ENCODE measurements at regions not wholly inside any gene's neighbourhood (a gene's known extent, or its start where the extent isn't known, plus 50 kb on each side); places are given as distances from the start of the nearest gene placed in this dataset.
"Not testable (repeated sequence)": the region's sequence is repeated elsewhere in the genome, so short reads cannot be mapped to it uniquely, and the experiment has no call there.

DNA sequence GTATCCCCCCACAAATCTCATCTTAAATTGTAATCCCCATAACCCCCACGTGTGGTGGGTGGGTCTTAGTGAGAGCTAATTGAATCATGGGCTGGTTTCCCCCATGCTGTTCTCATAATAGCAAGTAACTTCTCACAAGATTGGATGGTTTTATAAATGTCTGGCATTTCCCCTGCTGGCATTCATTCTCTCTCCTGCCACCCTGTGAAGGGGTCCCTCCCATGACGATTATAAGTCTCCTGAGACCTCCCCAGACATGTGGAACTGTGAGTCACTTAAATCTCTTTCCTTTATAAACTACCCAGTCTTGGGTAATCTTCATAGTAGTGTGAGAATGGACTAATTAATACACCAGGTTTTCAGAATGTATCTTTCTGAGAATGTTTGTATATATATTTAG lies 1159.4 kb downstream of the FAM181B start:
- FAIRE-seq (no peak), DNase-seq (ENCODE audit: insufficient read length) (no peak)
- TF ChIP-seq TAF1 (IDR thresholded peaks at IDR 0.05; ENCODE audit: borderline replicate concordance, low read depth, low read length): no peak
- no peak for TF ChIP-seq POLR2AphosphoS5 (IDR thresholded peaks at IDR 0.05; ENCODE audit: low read depth, low read length)
- no peak for TF ChIP-seq POLR2A (IDR thresholded peaks at IDR 0.05; ENCODE audit: low read depth, low read length)

DNA sequence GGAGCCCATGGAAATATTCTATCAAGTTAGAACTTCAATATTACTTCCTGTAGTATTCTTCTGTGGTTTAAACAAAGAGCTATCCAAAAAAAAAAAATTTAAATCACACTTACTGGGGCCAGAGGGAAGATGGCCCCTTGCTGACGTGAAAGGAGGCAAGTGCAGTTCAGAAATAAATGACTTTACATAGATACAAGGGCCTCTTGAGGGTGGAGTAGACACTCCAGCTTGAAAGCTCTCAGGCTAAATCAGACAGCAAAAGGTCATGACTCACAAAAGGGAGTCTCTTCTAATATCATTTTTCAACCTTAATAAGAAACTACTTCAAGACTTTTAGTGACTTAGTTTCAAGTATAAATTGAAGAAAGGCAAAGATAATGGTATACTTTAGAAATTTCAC lies 1160.3 kb downstream of the FAM181B start:
- DNase-seq (ENCODE audit: insufficient read length): no peak
- TF ChIP-seq POLR2A (IDR thresholded peaks at IDR 0.05; ENCODE audit: low read depth, low read length) (no peak), POLR2AphosphoS5 (IDR thresholded peaks at IDR 0.05; ENCODE audit: low read depth, low read length) (no peak), TAF1 (IDR thresholded peaks at IDR 0.05; ENCODE audit: borderline replicate concordance, low read depth, low read length) (no peak)
- FAIRE-seq: no peak

DNA sequence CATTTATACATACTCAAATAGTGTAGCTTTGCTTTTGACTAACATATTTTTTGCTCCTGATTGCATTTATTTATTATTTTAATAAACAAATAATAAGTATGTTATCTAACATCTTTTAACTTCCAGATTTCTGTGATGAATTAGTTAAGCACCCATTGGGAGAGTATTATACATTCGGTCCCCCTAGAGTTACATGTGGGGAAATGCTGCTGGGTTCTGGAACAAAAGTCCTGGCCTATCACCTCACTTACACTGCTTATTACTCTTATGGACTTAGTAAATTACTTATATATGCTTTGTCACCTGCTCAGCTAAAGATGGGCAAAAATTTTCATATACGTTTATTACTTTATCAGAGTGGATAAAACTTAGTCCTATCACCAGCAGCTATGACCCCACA lies 1163.0 kb downstream of the FAM181B start:
- TF ChIP-seq POLR2A (IDR thresholded peaks at IDR 0.05; ENCODE audit: low read depth, low read length) (no peak), POLR2AphosphoS5 (IDR thresholded peaks at IDR 0.05; ENCODE audit: low read depth, low read length) (no peak), TAF1 (IDR thresholded peaks at IDR 0.05; ENCODE audit: borderline replicate concordance, low read depth, low read length) (no peak)
- no peak for DNase-seq (ENCODE audit: insufficient read length)
- FAIRE-seq: no peak

DNA sequence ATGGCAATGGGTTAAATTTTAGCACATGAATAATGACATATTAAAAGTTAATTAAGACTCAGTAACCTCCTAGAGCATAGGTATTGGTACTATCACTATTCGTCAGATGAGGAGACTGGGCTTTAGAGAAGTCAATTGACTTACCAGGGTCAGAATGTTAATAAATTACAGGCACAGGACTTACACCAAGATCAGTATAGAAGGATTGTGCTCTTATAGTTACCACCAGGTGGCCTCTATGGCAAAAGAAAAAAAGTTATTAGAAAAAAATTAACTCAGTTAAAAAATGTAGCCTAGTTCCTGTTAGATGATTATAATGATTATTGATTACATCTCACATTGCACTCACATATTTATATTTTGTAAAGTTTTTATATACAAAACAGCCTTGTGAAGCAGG lies 1163.7 kb downstream of the FAM181B start:
- TF ChIP-seq POLR2A (IDR thresholded peaks at IDR 0.05; ENCODE audit: low read depth, low read length) (no peak), POLR2AphosphoS5 (IDR thresholded peaks at IDR 0.05; ENCODE audit: low read depth, low read length) (no peak), TAF1 (IDR thresholded peaks at IDR 0.05; ENCODE audit: borderline replicate concordance, low read depth, low read length) (no peak)
- FAIRE-seq (no peak), DNase-seq (ENCODE audit: insufficient read length) (no peak)

DNA sequence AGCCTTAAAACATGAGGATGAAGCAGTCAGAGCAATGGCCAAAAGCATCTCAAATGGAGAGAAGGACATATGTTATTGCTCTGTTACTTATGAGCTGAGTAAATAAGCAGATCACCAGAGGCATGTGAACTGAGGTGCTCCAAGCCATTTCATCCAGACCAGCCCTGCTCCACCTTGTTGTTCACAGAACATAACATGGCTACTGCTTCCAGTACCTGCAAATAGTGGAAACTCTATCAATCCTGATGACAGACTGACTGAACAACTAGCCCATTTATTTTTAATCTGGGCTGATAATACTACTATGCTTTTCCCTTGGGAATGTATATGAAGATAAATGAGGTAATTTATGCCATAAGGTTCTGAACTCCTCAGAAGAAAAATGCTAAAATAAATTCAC lies 1164.7 kb downstream of the FAM181B start:
- no peak for FAIRE-seq
- no peak for DNase-seq (ENCODE audit: insufficient read length)
- no peak for TF ChIP-seq TAF1 (IDR thresholded peaks at IDR 0.05; ENCODE audit: borderline replicate concordance, low read depth, low read length)
- TF ChIP-seq POLR2A (IDR thresholded peaks at IDR 0.05; ENCODE audit: low read depth, low read length): no peak
- no peak for TF ChIP-seq POLR2AphosphoS5 (IDR thresholded peaks at IDR 0.05; ENCODE audit: low read depth, low read length)

DNA sequence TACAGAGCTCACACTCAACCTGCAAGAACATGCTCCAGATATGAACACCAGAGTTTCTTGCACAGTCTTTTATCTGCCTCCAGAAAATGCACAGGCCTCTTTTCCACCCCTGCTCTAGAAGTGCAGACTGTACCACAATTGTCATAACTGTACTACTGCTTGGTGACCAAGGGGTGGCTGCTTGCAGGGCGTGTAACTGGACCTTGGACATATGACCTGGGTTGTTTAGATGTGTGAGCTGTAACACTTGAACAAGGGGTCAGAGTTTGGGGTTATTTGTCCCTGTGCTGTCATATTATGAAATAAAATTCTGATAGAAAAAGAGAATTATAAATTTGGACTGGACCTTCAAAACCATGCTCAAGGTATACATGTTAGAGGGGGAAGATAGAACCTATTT lies 1185.5 kb downstream of the FAM181B start:
- DNase-seq (ENCODE audit: insufficient read length) (no peak), FAIRE-seq (no peak)
- TF ChIP-seq POLR2A (IDR thresholded peaks at IDR 0.05; ENCODE audit: low read depth, low read length): no peak
- TF ChIP-seq TAF1 (IDR thresholded peaks at IDR 0.05; ENCODE audit: borderline replicate concordance, low read depth, low read length): no peak
- no peak for TF ChIP-seq POLR2AphosphoS5 (IDR thresholded peaks at IDR 0.05; ENCODE audit: low read depth, low read length)

DNA sequence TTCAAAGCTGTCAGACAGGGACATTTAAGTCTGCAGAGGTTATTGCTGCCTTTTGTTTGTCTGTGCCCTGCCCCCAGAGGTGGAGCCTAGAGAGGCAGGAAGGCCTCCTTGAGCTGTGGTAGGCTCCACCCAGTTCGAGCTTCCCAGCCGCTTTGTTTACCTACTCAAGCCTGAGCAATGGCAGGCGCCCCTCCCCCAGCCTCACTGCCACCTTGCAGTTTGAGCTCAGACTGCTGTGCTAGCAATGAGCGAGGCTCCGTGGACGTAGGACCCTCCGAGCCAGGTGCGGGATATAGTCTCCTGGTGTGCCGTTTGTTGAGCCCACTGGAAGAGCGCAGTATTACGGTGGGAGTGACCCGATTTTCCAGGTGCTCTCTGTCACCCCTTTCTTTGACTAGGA lies 1193.9 kb downstream of the FAM181B start:
- not testable (repeated sequence) for FAIRE-seq; DNase-seq (ENCODE audit: insufficient read length)

DNA sequence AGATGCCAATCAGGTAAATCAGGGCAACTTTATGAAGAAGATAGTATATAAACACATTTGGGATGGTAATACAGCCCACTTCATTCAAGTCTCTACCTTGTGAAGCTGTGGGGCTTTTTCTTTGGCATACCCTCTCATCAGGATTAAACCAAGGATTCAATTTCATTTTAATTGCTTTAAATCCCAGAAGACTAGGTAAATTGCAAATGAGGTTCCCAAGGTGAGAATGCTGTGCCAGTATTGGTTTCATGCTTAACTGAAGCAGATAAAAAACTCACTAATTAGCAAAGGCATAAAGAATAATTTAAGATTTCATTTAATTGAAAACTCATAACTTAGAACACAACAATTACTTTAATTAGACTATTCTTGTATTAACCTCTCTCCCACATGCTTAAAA lies 1218.1 kb downstream of the FAM181B start:
- FAIRE-seq (no peak), DNase-seq (ENCODE audit: insufficient read length) (no peak)
- TF ChIP-seq TAF1 (IDR thresholded peaks at IDR 0.05; ENCODE audit: borderline replicate concordance, low read depth, low read length) (no peak), POLR2A (IDR thresholded peaks at IDR 0.05; ENCODE audit: low read depth, low read length) (no peak), POLR2AphosphoS5 (IDR thresholded peaks at IDR 0.05; ENCODE audit: low read depth, low read length) (no peak)

DNA sequence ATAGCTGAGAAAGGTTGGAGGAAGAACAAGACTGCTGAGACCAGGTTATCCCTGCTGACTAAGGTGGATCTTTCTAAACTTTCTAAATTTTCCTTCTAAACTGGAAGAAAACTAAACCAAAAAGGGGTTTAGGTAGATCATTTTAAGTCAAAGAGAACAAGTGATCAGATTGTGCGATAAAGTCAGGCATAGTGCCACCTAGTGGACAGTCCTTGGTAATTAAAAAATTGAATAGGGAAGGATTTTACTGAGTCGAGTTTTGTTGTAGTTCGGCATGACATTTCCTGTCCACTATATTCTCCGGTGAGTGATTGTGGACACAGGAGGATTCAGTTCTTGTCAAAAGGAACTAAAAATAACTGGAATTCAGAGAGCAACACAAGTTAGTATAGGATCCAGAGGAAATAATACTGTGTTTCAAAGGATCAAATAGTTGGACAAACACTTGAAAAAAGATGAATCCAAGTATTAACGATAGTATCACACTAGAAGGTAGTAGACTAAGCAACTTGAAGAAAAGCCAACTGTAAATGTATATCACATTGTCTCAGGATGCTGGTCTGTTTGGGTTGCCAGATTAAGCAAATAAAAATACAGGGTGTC lies 1236.4 kb downstream of the FAM181B start:
- DNase-seq (ENCODE audit: insufficient read length): no peak

DNA sequence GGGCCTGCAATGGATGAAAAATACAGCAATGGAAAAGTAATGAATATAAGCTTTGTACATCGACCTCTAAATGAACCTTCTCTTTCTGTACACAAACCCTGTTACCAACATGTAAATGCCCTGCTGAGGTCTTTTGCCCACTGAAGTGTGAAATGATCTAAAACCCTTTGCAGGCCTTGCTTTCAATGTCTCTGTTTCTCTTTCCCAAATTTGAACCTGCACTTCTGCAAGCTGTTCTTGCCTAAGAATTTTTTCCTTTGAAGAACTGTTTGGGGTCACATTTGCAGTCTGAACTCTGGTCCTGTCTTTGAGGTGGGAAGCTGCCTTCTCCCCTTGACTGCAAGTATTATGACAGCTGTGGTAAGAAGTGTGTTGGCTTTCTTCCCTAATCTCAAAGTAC lies 1237.1 kb downstream of the FAM181B start:
- TF ChIP-seq POLR2AphosphoS5 (IDR thresholded peaks at IDR 0.05; ENCODE audit: low read depth, low read length): no peak
- FAIRE-seq (no peak), DNase-seq (ENCODE audit: insufficient read length) (no peak)

More for the DNA sequence above, 1236.4 kb downstream of the FAM181B start:
- FAIRE-seq: peak; percentile 17
- no peak for TF ChIP-seq POLR2A (IDR thresholded peaks at IDR 0.05; ENCODE audit: low read depth, low read length)
- no peak for TF ChIP-seq TAF1 (IDR thresholded peaks at IDR 0.05; ENCODE audit: borderline replicate concordance, low read depth, low read length)
- TF ChIP-seq POLR2AphosphoS5 (IDR thresholded peaks at IDR 0.05; ENCODE audit: low read depth, low read length): no peak

DNA sequence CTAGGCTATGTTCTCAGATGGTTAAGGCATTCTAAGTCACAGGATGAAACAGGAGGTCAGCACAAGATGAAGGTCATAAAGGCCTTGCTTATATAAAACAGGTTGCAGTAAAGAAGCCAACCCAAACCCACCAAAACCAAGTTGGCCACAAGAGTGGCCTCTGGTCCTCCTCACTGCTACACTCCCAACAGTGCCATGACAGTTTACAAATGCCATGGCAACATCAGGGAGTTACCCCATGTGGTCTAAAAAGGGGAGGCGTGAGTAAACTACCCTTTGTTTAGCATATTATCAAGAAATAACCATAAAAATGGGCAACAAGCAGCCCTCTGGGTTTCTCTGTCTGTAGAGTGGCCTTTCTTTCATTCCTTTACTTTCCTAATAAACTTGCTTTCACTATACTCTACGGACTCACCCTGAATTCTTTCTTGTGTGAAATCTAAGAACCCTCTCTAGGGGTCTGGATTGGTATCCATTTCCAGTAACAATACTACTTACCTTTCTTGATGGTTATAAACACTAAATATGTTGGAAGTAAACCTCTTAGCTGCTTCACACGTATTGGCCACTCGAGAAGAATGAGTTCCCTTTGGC lies 1237.9 kb downstream of the FAM181B start:
- FAIRE-seq (no peak), DNase-seq (ENCODE audit: insufficient read length) (no peak)
- no peak for TF ChIP-seq POLR2A (IDR thresholded peaks at IDR 0.05; ENCODE audit: low read depth, low read length)
- no peak for TF ChIP-seq POLR2AphosphoS5 (IDR thresholded peaks at IDR 0.05; ENCODE audit: low read depth, low read length)
- no peak for TF ChIP-seq TAF1 (IDR thresholded peaks at IDR 0.05; ENCODE audit: borderline replicate concordance, low read depth, low read length)

DNA sequence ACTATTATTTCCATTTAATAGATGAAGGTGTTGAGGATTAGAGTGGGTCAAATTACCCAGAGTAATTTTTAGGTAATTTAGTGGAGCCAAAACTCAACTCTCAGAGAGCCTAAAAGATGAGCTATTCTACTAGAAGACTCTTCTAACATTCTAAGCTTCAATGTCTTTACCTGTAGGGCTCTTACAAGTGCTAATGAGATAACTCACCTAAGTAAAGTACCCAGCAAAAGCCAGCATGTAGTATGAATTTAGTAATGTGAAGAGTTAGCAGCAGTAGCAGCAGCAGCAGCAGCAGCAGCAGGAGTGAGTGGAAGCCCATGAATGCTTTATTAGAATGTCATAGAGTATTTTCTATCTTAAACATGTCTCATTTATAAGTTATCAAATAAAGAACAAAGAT lies 1239.2 kb downstream of the FAM181B start:
- FAIRE-seq (no peak), DNase-seq (ENCODE audit: insufficient read length) (no peak)
- TF ChIP-seq POLR2A (IDR thresholded peaks at IDR 0.05; ENCODE audit: low read depth, low read length): no peak
- no peak for TF ChIP-seq POLR2AphosphoS5 (IDR thresholded peaks at IDR 0.05; ENCODE audit: low read depth, low read length)
- TF ChIP-seq TAF1 (IDR thresholded peaks at IDR 0.05; ENCODE audit: borderline replicate concordance, low read depth, low read length): no peak

Data from GM12892 (cell line).